ENCODE measurements at regions not wholly inside any gene's neighbourhood (a gene's known extent, or its start where the extent isn't known, plus 50 kb on each side); places are given as distances from the start of the nearest gene placed in this dataset.

DNA sequence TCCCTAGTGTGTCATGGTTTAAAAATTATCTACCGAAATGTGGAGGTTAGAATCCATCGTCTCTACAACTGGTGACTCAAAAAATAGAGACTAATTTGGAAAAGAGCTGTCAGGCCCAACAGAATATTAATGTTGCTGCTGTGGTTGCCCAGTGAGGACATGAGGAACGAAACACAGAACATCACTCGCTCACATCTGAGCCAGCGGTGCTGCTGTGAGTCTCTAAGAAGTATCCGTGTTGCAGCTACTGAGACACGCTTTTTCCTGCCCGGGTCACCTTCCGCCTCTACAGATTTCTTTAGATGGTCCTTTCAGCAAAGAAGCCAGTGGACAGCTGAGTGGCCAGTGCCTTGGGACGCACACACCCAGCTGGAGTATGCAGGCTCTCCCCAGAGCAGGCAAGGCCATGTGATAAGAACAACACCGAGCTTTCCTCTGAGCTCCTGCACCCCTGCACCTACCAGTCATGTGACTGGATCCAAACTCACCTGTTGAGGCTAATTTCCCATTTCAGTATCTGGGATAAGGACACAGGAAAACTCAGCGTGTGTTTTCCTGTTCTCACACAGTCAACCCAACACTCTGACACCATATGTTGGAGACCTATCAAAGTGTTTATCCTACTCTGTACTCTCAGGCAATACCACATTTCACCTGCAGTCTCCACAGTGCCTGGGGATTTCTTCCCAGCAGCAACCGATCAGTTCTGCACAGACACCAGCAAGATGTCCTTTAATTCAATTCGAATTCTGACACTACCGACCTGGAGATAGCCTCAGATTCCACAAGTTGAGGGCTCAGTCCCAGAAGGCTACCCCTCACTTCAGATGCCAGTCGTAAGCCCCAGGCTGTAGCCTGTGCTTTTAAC is 119.0 kb upstream of the RPS6KA2 start:
- TF ChIP-seq, protein P1, sequence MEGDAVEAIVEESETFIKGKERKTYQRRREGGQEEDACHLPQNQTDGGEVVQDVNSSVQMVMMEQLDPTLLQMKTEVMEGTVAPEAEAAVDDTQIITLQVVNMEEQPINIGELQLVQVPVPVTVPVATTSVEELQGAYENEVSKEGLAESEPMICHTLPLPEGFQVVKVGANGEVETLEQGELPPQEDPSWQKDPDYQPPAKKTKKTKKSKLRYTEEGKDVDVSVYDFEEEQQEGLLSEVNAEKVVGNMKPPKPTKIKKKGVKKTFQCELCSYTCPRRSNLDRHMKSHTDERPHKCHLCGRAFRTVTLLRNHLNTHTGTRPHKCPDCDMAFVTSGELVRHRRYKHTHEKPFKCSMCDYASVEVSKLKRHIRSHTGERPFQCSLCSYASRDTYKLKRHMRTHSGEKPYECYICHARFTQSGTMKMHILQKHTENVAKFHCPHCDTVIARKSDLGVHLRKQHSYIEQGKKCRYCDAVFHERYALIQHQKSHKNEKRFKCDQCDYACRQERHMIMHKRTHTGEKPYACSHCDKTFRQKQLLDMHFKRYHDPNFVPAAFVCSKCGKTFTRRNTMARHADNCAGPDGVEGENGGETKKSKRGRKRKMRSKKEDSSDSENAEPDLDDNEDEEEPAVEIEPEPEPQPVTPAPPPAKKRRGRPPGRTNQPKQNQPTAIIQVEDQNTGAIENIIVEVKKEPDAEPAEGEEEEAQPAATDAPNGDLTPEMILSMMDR (IDR thresholded peaks at IDR 0.05): no peak
- TF ChIP-seq EZH2phosphoT487 (IDR thresholded peaks at IDR 0.05): no peak
- no peak for TF ChIP-seq EZH2 (IDR thresholded peaks at IDR 0.05)

Data from neural progenitor cell (in vitro differentiated cells).